Renal cortical epithelial cell (primary cell): ENCODE measurements at regions not wholly inside any gene's neighbourhood (a gene's known extent, or its start where the extent isn't known, plus 50 kb on each side); places are given as distances from the start of the nearest gene placed in this dataset.
"Not testable (repeated sequence)": the region's sequence is repeated elsewhere in the genome, so short reads cannot be mapped to it uniquely, and the experiment has no call there.

ENCODE experiments used
- DNase-seq: peaks from one replicate; pipeline ENCODE4 v3.0.0-alpha.2; 2011; ENCODE audit warnings: low read depth

DNA sequence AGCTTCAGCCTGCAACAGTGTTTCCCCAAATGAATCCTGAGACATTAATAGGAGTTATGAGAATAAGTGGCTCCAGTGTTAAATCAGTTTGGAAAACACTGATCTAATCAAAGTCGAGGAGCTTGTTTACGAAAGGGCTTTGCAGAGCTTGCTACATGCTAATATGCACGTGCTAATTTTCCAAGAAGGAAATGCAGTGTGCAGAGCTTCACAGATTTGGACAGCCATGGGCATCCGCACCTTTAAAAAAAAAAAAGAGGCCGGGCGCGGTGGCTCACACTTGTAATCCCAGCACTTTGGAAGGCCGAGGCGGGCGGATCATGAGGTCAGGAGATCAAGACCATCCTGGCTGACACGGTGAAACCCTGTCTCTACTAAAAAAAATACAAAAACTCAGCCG, 79.7 kb upstream of the LMO2 start:
- DNase-seq: peak; percentile 7

DNA sequence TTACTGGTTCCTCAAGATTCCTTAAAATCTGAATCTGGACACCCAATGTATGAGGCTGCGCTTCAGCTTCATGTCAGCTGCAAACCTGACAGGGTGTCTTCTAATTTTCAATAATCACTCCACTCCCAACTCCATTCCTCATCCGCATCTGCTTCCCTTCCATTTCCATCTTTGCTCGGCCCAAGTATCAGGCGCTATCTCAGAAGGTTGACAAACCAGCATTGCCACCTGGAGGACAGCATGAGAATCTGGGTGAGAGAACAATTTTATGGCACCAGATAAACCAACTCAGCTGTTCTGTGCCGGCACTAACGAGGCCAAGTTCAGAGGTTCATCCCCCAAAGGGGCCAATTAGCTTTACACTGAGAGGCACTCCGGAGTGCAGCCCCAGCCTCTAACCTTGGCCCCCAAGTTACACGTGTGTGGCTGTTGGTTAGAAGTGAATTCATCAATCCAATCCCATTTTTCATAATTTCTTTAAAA, 79.1 kb upstream of the LMO2 start:
- DNase-seq: peak; percentile 56

- DNase-seq: no peak
These were observed 75.6 kb upstream of the LMO2 start for GRCh38 chr11:33967451-33967850.

- DNase-seq: no peak
These were observed 73.2 kb upstream of the LMO2 start for GRCh38 chr11:33965032-33965431.

DNA sequence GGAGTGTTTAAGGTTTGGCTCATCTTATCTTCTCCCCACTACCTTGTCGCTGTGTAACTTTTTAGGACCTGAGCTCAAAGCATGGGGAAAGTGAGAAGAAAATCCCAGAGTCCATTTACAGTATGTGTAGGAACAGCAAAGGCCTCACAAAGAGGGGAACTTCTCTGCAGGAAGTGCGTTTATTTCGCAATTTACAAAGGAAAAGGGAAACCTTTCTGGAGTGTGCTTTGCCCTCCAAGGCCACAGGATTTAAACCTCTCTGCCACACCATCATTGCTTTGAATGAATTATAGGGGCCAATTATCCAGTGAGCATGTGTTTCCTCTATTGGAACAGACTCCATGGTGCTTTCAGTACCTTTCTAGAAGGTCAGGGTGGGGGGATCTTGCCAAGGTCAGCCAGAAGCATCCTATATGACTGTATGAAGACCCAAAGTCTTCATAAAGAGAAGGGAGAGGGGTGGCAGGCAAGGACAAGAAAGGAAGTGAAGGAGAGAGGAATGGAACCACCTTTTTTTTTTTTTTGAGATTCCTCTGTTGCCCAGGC, 68.1 kb upstream of the LMO2 start:
- no peak for DNase-seq

- DNase-seq: no peak
These were observed 65.5 kb upstream of the LMO2 start for GRCh38 chr11:33957304-33957917.

- no peak for DNase-seq
These were observed 64.7 kb upstream of the LMO2 start for GRCh38 chr11:33956611-33957010.

DNA sequence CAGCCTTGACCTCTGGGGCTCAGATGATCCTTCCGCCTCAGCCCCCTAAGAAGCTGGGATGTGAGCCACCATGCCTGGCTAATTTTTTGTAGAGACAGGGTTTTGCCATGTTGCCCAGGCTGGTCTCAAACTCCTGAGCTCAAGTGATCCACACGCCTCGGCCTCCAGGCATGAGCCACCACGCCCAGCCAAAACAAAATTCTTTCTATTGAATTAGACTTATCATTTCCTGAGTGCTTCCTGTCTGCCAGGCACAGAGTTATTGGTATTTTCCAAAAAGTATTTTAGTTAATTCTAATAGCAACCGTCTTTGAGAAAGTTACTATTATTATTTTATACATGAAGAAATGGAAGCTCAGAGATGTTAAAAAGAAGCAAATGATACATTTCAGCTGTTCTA, 61.4 kb upstream of the LMO2 start:
- no peak for DNase-seq

DNA sequence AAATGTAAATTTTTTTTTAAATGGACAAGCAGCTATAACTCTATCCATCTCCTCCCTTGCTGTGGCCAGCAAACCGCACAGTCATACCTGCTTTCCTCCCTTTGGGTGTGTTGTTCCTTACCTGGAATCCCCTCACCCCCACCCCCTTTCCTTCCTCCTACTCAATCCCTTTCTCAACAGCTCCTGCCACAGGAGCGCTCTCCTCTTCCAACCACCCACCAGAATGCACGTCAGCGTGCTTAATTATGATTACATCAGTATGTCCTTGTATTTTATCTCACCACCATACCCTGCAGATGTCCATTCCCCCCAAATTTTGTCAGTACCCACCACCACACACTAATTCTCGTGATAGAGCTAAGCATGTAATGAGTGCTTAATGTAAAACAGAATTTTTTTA, 60.9 kb upstream of the LMO2 start:
- no peak for DNase-seq

- DNase-seq: no peak
These were observed 57.5 kb upstream of the LMO2 start for GRCh38 chr11:33949252-33949913.

GRCh38 chr11:33948494-33948893, 56.6 kb upstream of the LMO2 start:
- no peak for DNase-seq

DNA sequence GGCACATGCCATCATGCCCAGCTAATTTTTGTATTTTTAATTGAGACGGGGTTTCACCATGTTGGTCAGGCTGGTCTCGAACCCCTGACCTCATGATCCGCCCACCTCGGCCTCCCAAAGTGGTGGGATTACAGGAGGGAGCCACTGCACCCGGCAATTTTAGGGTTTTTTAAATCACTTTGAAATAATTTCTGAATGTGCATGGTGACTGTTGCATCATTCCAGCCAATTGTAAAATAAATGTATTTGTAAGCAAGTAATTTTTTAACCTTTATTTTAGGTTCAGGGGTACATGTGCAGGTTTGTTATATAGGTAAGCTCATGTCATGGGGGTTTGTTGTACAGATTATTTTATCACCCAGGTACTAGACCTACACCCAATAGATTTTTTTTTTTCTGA, 56.0 kb upstream of the LMO2 start:
- not testable (repeated sequence) for DNase-seq

DNA sequence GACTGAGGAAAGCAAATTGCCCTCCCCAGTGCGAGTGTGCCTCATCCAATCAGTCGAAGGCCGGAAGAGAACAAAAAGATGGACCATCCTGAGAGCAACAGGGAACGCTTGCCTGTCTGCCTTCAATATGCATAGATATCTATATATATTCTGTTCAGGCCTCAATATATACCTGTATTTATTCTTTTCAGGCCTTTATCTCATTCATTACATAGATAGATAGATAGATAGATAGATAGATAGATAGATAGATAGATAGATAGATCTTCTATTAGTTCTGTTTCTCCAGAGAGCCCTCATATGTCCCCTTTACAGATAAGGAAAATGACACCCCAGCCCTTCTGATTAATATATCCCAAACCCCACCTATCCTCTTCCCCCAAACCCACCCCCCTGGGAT, 55.1 kb upstream of the LMO2 start:
- no peak for DNase-seq

GRCh38 chr11:33945481-33946268, 53.8 kb upstream of the LMO2 start:
- DNase-seq: no peak

- DNase-seq: no peak
These were observed 53.0 kb upstream of the LMO2 start for GRCh38 chr11:33944693-33945424.

- DNase-seq: no peak
These were observed 52.4 kb upstream of the LMO2 start for GRCh38 chr11:33944345-33944692.

- DNase-seq: peak; percentile 43
These were observed 51.1 kb upstream of the LMO2 start for GRCh38 chr11:33942954-33943353.

DNA sequence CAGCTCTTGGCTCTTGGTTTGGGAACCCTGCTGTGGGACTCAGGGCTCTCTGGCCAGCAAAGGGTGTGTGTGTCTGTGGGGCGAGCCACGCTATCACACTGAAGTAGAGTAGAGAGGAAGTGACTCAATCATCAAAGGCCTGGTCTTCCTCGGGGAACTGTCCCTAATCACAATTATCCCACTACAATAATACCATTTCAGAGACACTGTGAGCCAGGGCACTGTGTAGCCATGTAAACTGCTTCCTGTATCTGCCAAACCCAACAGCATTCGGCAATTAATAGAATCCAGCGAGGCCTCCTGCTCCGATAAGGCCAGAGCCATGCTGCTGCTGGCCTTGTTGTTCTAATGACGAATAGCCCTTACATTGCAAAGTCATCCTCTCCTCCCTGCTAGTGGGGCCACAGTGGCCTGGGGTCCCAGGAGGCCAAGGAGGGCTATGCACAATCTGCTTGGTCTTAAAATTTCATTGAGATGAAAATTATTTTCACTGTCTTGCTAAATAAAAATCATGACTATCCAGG, 49.8 kb upstream of the LMO2 start:
- no peak for DNase-seq
